ENCODE measurements at regions not wholly inside any gene's neighbourhood (a gene's known extent, or its start where the extent isn't known, plus 50 kb on each side); places are given as distances from the start of the nearest gene placed in this dataset.

- TF ChIP-seq EZH2 (IDR thresholded peaks at IDR 0.05; ENCODE audit: borderline replicate concordance, low read length) (no peak), CTCF (conservative IDR thresholded peaks at IDR 0.05 in 1 of 2, IDR thresholded peaks at IDR 0.05 in 1 of 2; ENCODE audit: extremely low read depth in 1 of 2, insufficient read depth in 1 of 2, low read depth in 1 of 2, low read length in 2 of 2) (no peak)
Observed at GRCh38 chr6:141216726-141217125, 916.0 kb upstream of the GJE1 start.

Measured in mammary epithelial cell (primary cell).